WTC11 (cell line): ENCODE measurements at regions not wholly inside any gene's neighbourhood (a gene's known extent, or its start where the extent isn't known, plus 50 kb on each side); places are given as distances from the start of the nearest gene placed in this dataset.

ENCODE experiments used
- ATAC-seq: fragments of 200-7000 bp; cut with Tn5 transposase; 2 replicates; pipeline ENCODE4 v1.10.0; 2021; ENCODE audit warnings: mild to moderate bottlenecking, moderate library complexity
- CTCF ChIA-PET: fragments of 300-600 bp; sonication (Branson Sonifier 250); formaldehyde crosslinking; loops from one replicate; lab custom pipeline; 2021; ENCODE audit warnings: antibody characterized with exemption; lab: Charles Lee
- POLR2A ChIA-PET: fragments of 350-600 bp; sonication (Branson Sonifier 250); formaldehyde crosslinking; loops from one replicate; lab custom pipeline; 2021; ENCODE audit warnings: antibody characterized with exemption; lab: Charles Lee
- DNase-seq: peaks from one replicate; pipeline ENCODE4 v3.0.0; 2021; ENCODE audit warnings: low spot score
- H3K27ac Mint-ChIP-seq: 2 replicates; pipeline ENCODE4 v1.8.0; 2021; ENCODE audit warnings: mixed read lengths
- H3K27me3 Mint-ChIP-seq: 2 replicates; pipeline ENCODE4 v1.8.0; 2021; ENCODE audit warnings: low read depth, mild to moderate bottlenecking, moderate library complexity, mixed read lengths
- H3K36me3 Mint-ChIP-seq: 2 replicates; pipeline ENCODE4 v1.8.0; 2021; ENCODE audit warnings: mixed read lengths
- H3K4me1 Mint-ChIP-seq: 2 replicates; pipeline ENCODE4 v1.8.0; 2022; ENCODE audit warnings: mixed read lengths
- H3K4me3 Mint-ChIP-seq: 2 replicates; pipeline ENCODE4 v1.8.0; 2021; ENCODE audit warnings: mild to moderate bottlenecking, moderate library complexity, mixed read lengths
- H3K9me3 Mint-ChIP-seq: 2 replicates; pipeline ENCODE4 v1.8.0; 2021; ENCODE audit warnings: mixed read lengths
- AR ChIP-seq: fragments of 250-450 bp; sonication (Bioruptor Pico); IDR thresholded peaks from 2 replicates; pipeline ENCODE4 v1.9.0; 2021; ENCODE audit warnings: mild to moderate bottlenecking
- CBFB ChIP-seq: sonication (generic); formaldehyde crosslinking; IDR thresholded peaks from 2 replicates; pipeline ENCODE4 v1.8.1; 2022; ENCODE audit warnings: mild to moderate bottlenecking, low read depth, missing genetic modification reagents
- ELF4 ChIP-seq: sonication (generic); formaldehyde crosslinking; IDR thresholded peaks from 2 replicates; pipeline ENCODE4 v1.8.1; 2022; ENCODE audit warnings: low read depth, mild to moderate bottlenecking, moderate library complexity, missing genetic modification reagents
- ETV6 ChIP-seq: sonication (generic); formaldehyde crosslinking; IDR thresholded peaks from 2 replicates; pipeline ENCODE4 v1.8.1; 2022; ENCODE audit warnings: mild to moderate bottlenecking, missing genetic modification reagents
- FOXP1 ChIP-seq: sonication (generic); formaldehyde crosslinking; IDR thresholded peaks from 2 replicates; pipeline ENCODE4 v1.8.0; 2022; ENCODE audit warnings: missing genetic modification reagents, mild to moderate bottlenecking, moderate library complexity, borderline replicate concordance
- GABPB1 ChIP-seq: sonication (generic); formaldehyde crosslinking; IDR thresholded peaks from 2 replicates; pipeline ENCODE4 v1.8.1; 2023; ENCODE audit warnings: mild to moderate bottlenecking, missing genetic modification reagents
- GTF2I ChIP-seq: fragments of 250-450 bp; sonication (Bioruptor Pico); conservative IDR thresholded peaks from 2 replicates; pipeline ENCODE4 v1.4.0; 2021; ENCODE audit warnings: mild to moderate bottlenecking
- HMGA2 ChIP-seq: fragments of 250-450 bp; sonication (Bioruptor Pico); IDR thresholded peaks from 2 replicates; pipeline ENCODE4 v1.4.0; 2021; ENCODE audit warnings: mild to moderate bottlenecking, moderate library complexity
- HMGXB4 ChIP-seq: sonication (generic); formaldehyde crosslinking; IDR thresholded peaks from 2 replicates; pipeline ENCODE4 v1.8.1; 2023; ENCODE audit warnings: mild to moderate bottlenecking, moderate library complexity, missing genetic modification reagents
- NFATC4 ChIP-seq: fragments of 250-450 bp; sonication (Bioruptor Pico); IDR thresholded peaks from 2 replicates; pipeline ENCODE4 v1.9.0; 2021; ENCODE audit warnings: mild to moderate bottlenecking
- NR3C1 ChIP-seq: sonication (generic); formaldehyde crosslinking; conservative IDR thresholded peaks from 2 replicates; pipeline ENCODE4 v1.8.1; 2023; ENCODE audit warnings: low read depth, mild to moderate bottlenecking, missing genetic modification reagents
- OVOL2 ChIP-seq: fragments of 250-450 bp; sonication (Bioruptor Pico); IDR thresholded peaks from 2 replicates; pipeline ENCODE4 v1.9.0; 2021; ENCODE audit warnings: mild to moderate bottlenecking, borderline replicate concordance
- PRRX2 ChIP-seq: fragments of 250-450 bp; sonication (Bioruptor Pico); IDR thresholded peaks from 2 replicates; pipeline ENCODE4 v1.8.0; 2021; ENCODE audit warnings: mild to moderate bottlenecking
- RORB ChIP-seq: fragments of 250-450 bp; sonication (Bioruptor Pico); IDR thresholded peaks from 2 replicates; pipeline ENCODE4 v1.9.0; 2021; ENCODE audit warnings: mild to moderate bottlenecking
- ZNF121 ChIP-seq: sonication (generic); formaldehyde crosslinking; IDR thresholded peaks from 2 replicates; pipeline ENCODE4 v1.8.0; 2023; ENCODE audit warnings: missing genetic modification reagents
- ZNF396 ChIP-seq: fragments of 250-450 bp; sonication (Bioruptor Pico); IDR thresholded peaks from 2 replicates; pipeline ENCODE4 v1.8.0; 2021; ENCODE audit warnings: mild to moderate bottlenecking, moderate library complexity, borderline replicate concordance
- ZNF416 ChIP-seq: fragments of 250-450 bp; sonication (Bioruptor Pico); IDR thresholded peaks from 2 replicates; pipeline ENCODE4 v1.9.0; 2021; ENCODE audit warnings: mild to moderate bottlenecking, inconsistent platforms
- TF ChIP-seq, protein P1 (sequence below): sonication (generic); formaldehyde crosslinking; IDR thresholded peaks from 2 replicates; pipeline ENCODE4 v1.8.1; 2023; ENCODE audit warnings: mild to moderate bottlenecking, missing genetic modification reagents
- TF ChIP-seq, protein P2 (sequence below): fragments of 250-450 bp; sonication (Bioruptor Pico); IDR thresholded peaks from 2 replicates; pipeline ENCODE4 v1.9.0; 2021; ENCODE audit warnings: mild to moderate bottlenecking
- TF ChIP-seq, protein P3 (sequence below): sonication (generic); formaldehyde crosslinking; IDR thresholded peaks from 2 replicates; pipeline ENCODE4 v1.8.1; 2022; ENCODE audit warnings: mild to moderate bottlenecking, moderate library complexity, missing genetic modification reagents
- TF ChIP-seq, protein P4 (sequence below): sonication (generic); formaldehyde crosslinking; IDR thresholded peaks from 2 replicates; pipeline ENCODE4 v1.8.0; 2022; ENCODE audit warnings: mild to moderate bottlenecking, missing genetic modification reagents
- TF ChIP-seq, protein P5 (sequence below): sonication (generic); formaldehyde crosslinking; IDR thresholded peaks from 2 replicates; pipeline ENCODE4 v1.8.0; 2023; ENCODE audit warnings: missing genetic modification reagents, mild to moderate bottlenecking, borderline replicate concordance
- TF ChIP-seq, protein P6 (sequence below): sonication (generic); formaldehyde crosslinking; IDR thresholded peaks from 2 replicates; pipeline ENCODE4 v1.8.0; 2022; ENCODE audit warnings: mild to moderate bottlenecking, missing genetic modification reagents

GRCh38 chr3:144424606-144425005 lies 453.0 kb downstream of the DIPK2A start:
- DNase-seq (no peak), ATAC-seq (peak; percentile 34; the same call in 1 of the 2 replicates)
- Mint-ChIP-seq H3K27ac (no peak overlapping the region), H3K9me3 (no peaks in the 10 kb centered on the region), H3K4me1 (peaks cover 13% of the 10 kb centered on the region), H3K4me3 (no peak overlapping the region), H3K36me3 (no peaks in the 10 kb centered on the region), H3K27me3 (no peaks in the 10 kb centered on the region)
- CTCF ChIA-PET, result no interaction called here
- TF ChIP-seq GTF2I (CRISPR knock-in tag) (no peak), ELF4 (no peak), AR (CRISPR knock-in tag) (no peak), ETV6 (CRISPR knock-in tag) (no peak), FOXP1 (no peak), CBFB (no peak), HMGXB4 (CRISPR knock-in tag) (no peak), PRRX2 (CRISPR knock-in tag) (no peak), GABPB1 (no peak), NR3C1 (CRISPR knock-in tag) (no peak)
- TF ChIP-seq, protein P1, sequence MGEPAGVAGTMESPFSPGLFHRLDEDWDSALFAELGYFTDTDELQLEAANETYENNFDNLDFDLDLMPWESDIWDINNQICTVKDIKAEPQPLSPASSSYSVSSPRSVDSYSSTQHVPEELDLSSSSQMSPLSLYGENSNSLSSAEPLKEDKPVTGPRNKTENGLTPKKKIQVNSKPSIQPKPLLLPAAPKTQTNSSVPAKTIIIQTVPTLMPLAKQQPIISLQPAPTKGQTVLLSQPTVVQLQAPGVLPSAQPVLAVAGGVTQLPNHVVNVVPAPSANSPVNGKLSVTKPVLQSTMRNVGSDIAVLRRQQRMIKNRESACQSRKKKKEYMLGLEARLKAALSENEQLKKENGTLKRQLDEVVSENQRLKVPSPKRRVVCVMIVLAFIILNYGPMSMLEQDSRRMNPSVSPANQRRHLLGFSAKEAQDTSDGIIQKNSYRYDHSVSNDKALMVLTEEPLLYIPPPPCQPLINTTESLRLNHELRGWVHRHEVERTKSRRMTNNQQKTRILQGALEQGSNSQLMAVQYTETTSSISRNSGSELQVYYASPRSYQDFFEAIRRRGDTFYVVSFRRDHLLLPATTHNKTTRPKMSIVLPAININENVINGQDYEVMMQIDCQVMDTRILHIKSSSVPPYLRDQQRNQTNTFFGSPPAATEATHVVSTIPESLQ (CRISPR knock-in tag), result no peak
- TF ChIP-seq, protein P2, sequence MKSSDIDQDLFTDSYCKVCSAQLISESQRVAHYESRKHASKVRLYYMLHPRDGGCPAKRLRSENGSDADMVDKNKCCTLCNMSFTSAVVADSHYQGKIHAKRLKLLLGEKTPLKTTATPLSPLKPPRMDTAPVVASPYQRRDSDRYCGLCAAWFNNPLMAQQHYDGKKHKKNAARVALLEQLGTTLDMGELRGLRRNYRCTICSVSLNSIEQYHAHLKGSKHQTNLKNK (CRISPR knock-in tag), result no peak
- TF ChIP-seq, protein P3, sequence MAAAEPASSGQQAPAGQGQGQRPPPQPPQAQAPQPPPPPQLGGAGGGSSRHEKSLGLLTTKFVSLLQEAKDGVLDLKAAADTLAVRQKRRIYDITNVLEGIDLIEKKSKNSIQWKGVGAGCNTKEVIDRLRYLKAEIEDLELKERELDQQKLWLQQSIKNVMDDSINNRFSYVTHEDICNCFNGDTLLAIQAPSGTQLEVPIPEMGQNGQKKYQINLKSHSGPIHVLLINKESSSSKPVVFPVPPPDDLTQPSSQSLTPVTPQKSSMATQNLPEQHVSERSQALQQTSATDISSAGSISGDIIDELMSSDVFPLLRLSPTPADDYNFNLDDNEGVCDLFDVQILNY, result no peak
- POLR2A ChIA-PET, result interaction anchor here (0.6 kb wide), 1 partner anchor 147 kb away, joined by 3 read pairs; no protein-coding TSS in a partner anchor

DNA sequence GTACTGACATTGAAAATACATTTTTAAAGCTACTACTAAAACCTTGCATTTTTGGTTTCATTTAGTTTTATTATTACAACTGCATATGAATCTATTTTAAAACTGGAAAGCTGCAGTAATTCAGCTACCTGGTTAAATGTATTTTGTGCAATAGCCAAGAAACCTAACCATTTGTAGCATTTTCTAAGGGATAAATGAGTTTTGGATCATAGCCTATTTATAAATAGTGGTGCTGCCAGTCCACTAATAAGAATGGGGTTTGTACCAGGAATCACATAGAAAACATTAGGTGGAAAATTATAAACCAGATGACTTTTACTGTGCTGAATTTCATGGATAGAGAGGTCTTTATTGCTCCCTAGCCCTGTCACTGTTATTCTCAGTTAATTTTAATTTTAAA lies 454.7 kb downstream of the DIPK2A start:
- ATAC-seq, result no peak
- no peak overlapping the region for H3K27ac Mint-ChIP-seq
- no peaks in the 10 kb centered on the region for H3K36me3 Mint-ChIP-seq
- H3K9me3 Mint-ChIP-seq, result no peaks in the 10 kb centered on the region
- DNase-seq, result no peak
- ChIA-PET POLR2A (no interaction called here), CTCF (no interaction called here)
- peaks cover 20% of the 10 kb centered on the region for H3K4me1 Mint-ChIP-seq
- H3K4me3 Mint-ChIP-seq, result no peak overlapping the region
- no peaks in the 10 kb centered on the region for H3K27me3 Mint-ChIP-seq
- TF ChIP-seq, protein P4, sequence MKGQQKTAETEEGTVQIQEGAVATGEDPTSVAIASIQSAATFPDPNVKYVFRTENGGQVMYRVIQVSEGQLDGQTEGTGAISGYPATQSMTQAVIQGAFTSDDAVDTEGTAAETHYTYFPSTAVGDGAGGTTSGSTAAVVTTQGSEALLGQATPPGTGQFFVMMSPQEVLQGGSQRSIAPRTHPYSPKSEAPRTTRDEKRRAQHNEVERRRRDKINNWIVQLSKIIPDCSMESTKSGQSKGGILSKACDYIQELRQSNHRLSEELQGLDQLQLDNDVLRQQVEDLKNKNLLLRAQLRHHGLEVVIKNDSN (CRISPR knock-in tag), result no peak
- TF ChIP-seq ZNF396 (CRISPR knock-in tag) (no peak), NFATC4 (CRISPR knock-in tag) (no peak), ELF4 (no peak), HMGA2 (CRISPR knock-in tag) (no peak), OVOL2 (CRISPR knock-in tag) (no peak), ZNF121 (CRISPR knock-in tag) (no peak), ZNF416 (CRISPR knock-in tag) (no peak), RORB (CRISPR knock-in tag) (no peak)
- TF ChIP-seq, protein P5, sequence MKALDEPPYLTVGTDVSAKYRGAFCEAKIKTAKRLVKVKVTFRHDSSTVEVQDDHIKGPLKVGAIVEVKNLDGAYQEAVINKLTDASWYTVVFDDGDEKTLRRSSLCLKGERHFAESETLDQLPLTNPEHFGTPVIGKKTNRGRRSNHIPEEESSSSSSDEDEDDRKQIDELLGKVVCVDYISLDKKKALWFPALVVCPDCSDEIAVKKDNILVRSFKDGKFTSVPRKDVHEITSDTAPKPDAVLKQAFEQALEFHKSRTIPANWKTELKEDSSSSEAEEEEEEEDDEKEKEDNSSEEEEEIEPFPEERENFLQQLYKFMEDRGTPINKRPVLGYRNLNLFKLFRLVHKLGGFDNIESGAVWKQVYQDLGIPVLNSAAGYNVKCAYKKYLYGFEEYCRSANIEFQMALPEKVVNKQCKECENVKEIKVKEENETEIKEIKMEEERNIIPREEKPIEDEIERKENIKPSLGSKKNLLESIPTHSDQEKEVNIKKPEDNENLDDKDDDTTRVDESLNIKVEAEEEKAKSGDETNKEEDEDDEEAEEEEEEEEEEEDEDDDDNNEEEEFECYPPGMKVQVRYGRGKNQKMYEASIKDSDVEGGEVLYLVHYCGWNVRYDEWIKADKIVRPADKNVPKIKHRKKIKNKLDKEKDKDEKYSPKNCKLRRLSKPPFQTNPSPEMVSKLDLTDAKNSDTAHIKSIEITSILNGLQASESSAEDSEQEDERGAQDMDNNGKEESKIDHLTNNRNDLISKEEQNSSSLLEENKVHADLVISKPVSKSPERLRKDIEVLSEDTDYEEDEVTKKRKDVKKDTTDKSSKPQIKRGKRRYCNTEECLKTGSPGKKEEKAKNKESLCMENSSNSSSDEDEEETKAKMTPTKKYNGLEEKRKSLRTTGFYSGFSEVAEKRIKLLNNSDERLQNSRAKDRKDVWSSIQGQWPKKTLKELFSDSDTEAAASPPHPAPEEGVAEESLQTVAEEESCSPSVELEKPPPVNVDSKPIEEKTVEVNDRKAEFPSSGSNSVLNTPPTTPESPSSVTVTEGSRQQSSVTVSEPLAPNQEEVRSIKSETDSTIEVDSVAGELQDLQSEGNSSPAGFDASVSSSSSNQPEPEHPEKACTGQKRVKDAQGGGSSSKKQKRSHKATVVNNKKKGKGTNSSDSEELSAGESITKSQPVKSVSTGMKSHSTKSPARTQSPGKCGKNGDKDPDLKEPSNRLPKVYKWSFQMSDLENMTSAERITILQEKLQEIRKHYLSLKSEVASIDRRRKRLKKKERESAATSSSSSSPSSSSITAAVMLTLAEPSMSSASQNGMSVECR (CRISPR knock-in tag), result no peak
- TF ChIP-seq, protein P6, sequence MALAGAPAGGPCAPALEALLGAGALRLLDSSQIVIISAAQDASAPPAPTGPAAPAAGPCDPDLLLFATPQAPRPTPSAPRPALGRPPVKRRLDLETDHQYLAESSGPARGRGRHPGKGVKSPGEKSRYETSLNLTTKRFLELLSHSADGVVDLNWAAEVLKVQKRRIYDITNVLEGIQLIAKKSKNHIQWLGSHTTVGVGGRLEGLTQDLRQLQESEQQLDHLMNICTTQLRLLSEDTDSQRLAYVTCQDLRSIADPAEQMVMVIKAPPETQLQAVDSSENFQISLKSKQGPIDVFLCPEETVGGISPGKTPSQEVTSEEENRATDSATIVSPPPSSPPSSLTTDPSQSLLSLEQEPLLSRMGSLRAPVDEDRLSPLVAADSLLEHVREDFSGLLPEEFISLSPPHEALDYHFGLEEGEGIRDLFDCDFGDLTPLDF (CRISPR knock-in tag), result no peak
